OCI-LY7 (cell line): ENCODE measurements at regions not wholly inside any gene's neighbourhood (a gene's known extent, or its start where the extent isn't known, plus 50 kb on each side); places are given as distances from the start of the nearest gene placed in this dataset.

Experiments used
- BruUV-seq: library from RNA; stranded (reverse); fragments of 400-500 nt; replicated peaks from 2 replicates; lab custom pipeline; 2021; lab: Mats Ljungman, UMichigan
- CTCF ChIA-PET: fragments of 300-600 bp; sonication (Branson Sonifier 250); formaldehyde crosslinking; loops from one replicate; lab custom pipeline; 2022; ENCODE audit warnings: antibody characterized with exemption; ENCODE audit not compliant: unreplicated experiment; lab: Charles Lee
- POLR2A ChIA-PET: fragments of 300-600 bp; sonication (Branson Sonifier 250); formaldehyde crosslinking; loops from one replicate; lab custom pipeline; 2022; ENCODE audit warnings: antibody characterized with exemption; lab: Charles Lee
- DNase-seq: peaks from one replicate; pipeline ENCODE4 v3.0.0-alpha.2; 2015; ENCODE audit warnings: low spot score
- H2AFZ ChIP-seq: fragments of 200-600 bp; sonication (generic), shearing (Covaris generic); 2 replicates; pipeline ENCODE4 v1.6.1; 2014; ENCODE audit warnings: mild to moderate bottlenecking, antibody characterized with exemption, low read length, moderate library complexity
- H3K27ac ChIP-seq: fragments of 200-600 bp; sonication (generic); 2 replicates; pipeline ENCODE4 v1.5.1; 2014; ENCODE audit warnings: mixed run types, low read depth, mild to moderate bottlenecking, moderate library complexity, low read length, inconsistent platforms; ENCODE audit not compliant: poor library complexity, severe bottlenecking
- H3K36me3 ChIP-seq: fragments of 200-600 bp; sonication (generic); 2 replicates; pipeline ENCODE4 v1.6.1; 2014; ENCODE audit warnings: mild to moderate bottlenecking, antibody characterized with exemption, low read length, moderate library complexity, mixed read lengths; ENCODE audit not compliant: insufficient read depth
- H3K4me1 ChIP-seq: fragments of 200-600 bp; sonication (generic); 2 replicates; pipeline ENCODE4 v1.5.1; 2014; ENCODE audit warnings: mild to moderate bottlenecking, low read length; ENCODE audit not compliant: insufficient read depth, poor library complexity, severe bottlenecking
- H3K4me2 ChIP-seq: fragments of 200-600 bp; sonication (generic); 2 replicates; pipeline ENCODE4 v1.6.1; 2014; ENCODE audit warnings: mild to moderate bottlenecking, low read length
- H3K4me3 ChIP-seq: fragments of 200-600 bp; sonication (generic); 2 replicates; pipeline ENCODE4 v1.5.1; 2014; ENCODE audit warnings: mild to moderate bottlenecking, low read depth, low read length; ENCODE audit not compliant: poor library complexity, severe bottlenecking
- H3K79me2 ChIP-seq: fragments of 200-600 bp; sonication (generic); 2 replicates; pipeline ENCODE4 v1.6.1; 2016; ENCODE audit warnings: low read depth, mild to moderate bottlenecking, low read length, moderate library complexity, mixed read lengths; ENCODE audit not compliant: insufficient read depth
- H3K9me2 ChIP-seq: fragments of 200-600 bp; sonication (generic); 2 replicates; pipeline ENCODE4 v1.6.1; 2016; ENCODE audit warnings: mild to moderate bottlenecking, low read length, mixed read lengths; ENCODE audit not compliant: insufficient read depth
- H3K9me3 ChIP-seq: fragments of 200-600 bp; sonication (generic); 2 replicates; pipeline ENCODE4 v1.6.1; 2014; ENCODE audit warnings: mild to moderate bottlenecking, mixed run types, low read length, mixed read lengths
- H4K20me1 ChIP-seq: fragments of 200-600 bp; sonication (generic); 2 replicates; pipeline ENCODE4 v1.6.1; 2014; ENCODE audit warnings: mild to moderate bottlenecking, antibody characterized with exemption, low read length, moderate library complexity, mixed read lengths; ENCODE audit not compliant: insufficient read depth
- CTCF ChIP-seq: fragments of 200-600 bp; sonication (generic); conservative IDR thresholded peaks from 2 replicates; pipeline ENCODE4 v1.5.1; 2014; ENCODE audit warnings: mild to moderate bottlenecking, antibody characterized with exemption, low read length, moderate library complexity, mixed read lengths
- EZH2phosphoT487 ChIP-seq: fragments of 200-600 bp; sonication (generic); IDR thresholded peaks from 2 replicates; pipeline ENCODE4 v1.6.1; 2018; ENCODE audit warnings: low read depth, borderline replicate concordance, mild to moderate bottlenecking, mixed run types, antibody characterized with exemption, low read length, moderate library complexity, mixed read lengths
- intact Hi-C: fragments of 100-400 bp; cut with micrococcal nuclease; formaldehyde crosslinking; loops from one replicate; pipeline ENCODE4 v1.10.0; 2022; ENCODE audit not compliant: unreplicated experiment

- intact Hi-C loops: no loop called here
- Histone ChIP-seq H4K20me1 (no peaks in the 10 kb centered on the region), H3K4me3 (no peak overlapping the region), H3K9me2 (no peaks in the 10 kb centered on the region), H3K4me2 (no peak overlapping the region), H3K79me2 (no peaks in the 10 kb centered on the region), H3K4me1 (no peaks in the 10 kb centered on the region), H2AFZ (no peak overlapping the region), H3K36me3 (no peaks in the 10 kb centered on the region), H3K9me3 (no peaks in the 10 kb centered on the region), H3K27ac (no peak overlapping the region)
- no peak for TF ChIP-seq EZH2phosphoT487
- no peak for TF ChIP-seq CTCF
- no peak for DNase-seq
- POLR2A ChIA-PET: no interaction called here
- no TSS peak for BruUV-seq
- CTCF ChIA-PET: no interaction called here
Measured at GRCh38 chr13:74770361-74770760, 636.2 kb upstream of the KLF12 start.

GRCh38 chr13:74769333-74769732 is 635.1 kb upstream of the KLF12 start:
- Histone ChIP-seq H3K9me3 (no peaks in the 10 kb centered on the region), H3K4me3 (no peak overlapping the region), H3K36me3 (no peaks in the 10 kb centered on the region), H2AFZ (no peak overlapping the region), H3K4me2 (no peak overlapping the region), H3K79me2 (no peaks in the 10 kb centered on the region), H3K9me2 (no peaks in the 10 kb centered on the region), H3K27ac (no peak overlapping the region), H3K4me1 (no peaks in the 10 kb centered on the region), H4K20me1 (no peaks in the 10 kb centered on the region)
- no peak for TF ChIP-seq EZH2phosphoT487
- no peak for TF ChIP-seq CTCF
- no TSS peak for BruUV-seq
- DNase-seq: no peak
- ChIA-PET POLR2A (interaction anchor here (0.5 kb wide), 1 partner anchor 1380 kb away, joined by 3 read pairs; no protein-coding TSS in a partner anchor), CTCF (no interaction called here)
- intact Hi-C loops: no loop called here

GRCh38 chr13:74768521-74769085 is 634.4 kb upstream of the KLF12 start:
- Histone ChIP-seq H3K9me2 (no peaks in the 10 kb centered on the region), H2AFZ (no peak overlapping the region), H3K27ac (no peak overlapping the region), H4K20me1 (no peaks in the 10 kb centered on the region), H3K4me1 (no peaks in the 10 kb centered on the region), H3K36me3 (no peaks in the 10 kb centered on the region), H3K79me2 (no peaks in the 10 kb centered on the region), H3K9me3 (no peaks in the 10 kb centered on the region), H3K4me3 (no peak overlapping the region), H3K4me2 (no peak overlapping the region)
- CTCF ChIA-PET: no interaction called here
- BruUV-seq: no TSS peak
- intact Hi-C loops: no loop called here
- POLR2A ChIA-PET: interaction anchor here (0.5 to 1.2 kb wide), 2 partner anchors 14 to 1379 kb away, joined by 3 read pairs; no protein-coding TSS in a partner anchor
- TF ChIP-seq CTCF: no peak
- no peak for TF ChIP-seq EZH2phosphoT487
- no peak for DNase-seq
